HepG2 (cell line): ENCODE measurements at regions not wholly inside any gene's neighbourhood (a gene's known extent, or its start where the extent isn't known, plus 50 kb on each side); places are given as distances from the start of the nearest gene placed in this dataset.

ENCODE experiments used
- BRCA1 ChIP-seq: sonication (generic); formaldehyde crosslinking; IDR thresholded peaks from 2 replicates; pipeline ENCODE4 v1.4.0; 2020; ENCODE audit warnings: missing genetic modification reagents
- CREBL2 ChIP-seq: sonication (generic); formaldehyde crosslinking; IDR thresholded peaks from 2 replicates; pipeline ENCODE4 v1.8.1; 2023; ENCODE audit warnings: missing genetic modification reagents, mild to moderate bottlenecking, borderline replicate concordance
- DNMT3B ChIP-seq: conservative IDR thresholded peaks from 2 replicates; pipeline ENCODE4 v1.6.1; 2016; ENCODE audit warnings: missing biosample characterization, control low read depth
- ESRRA ChIP-seq: sonication (generic); formaldehyde crosslinking; IDR thresholded peaks from 2 replicates; pipeline ENCODE4 v1.5.1; 2020; ENCODE audit warnings: mild to moderate bottlenecking, low read depth, missing genetic modification reagents
- FOXA1 ChIP-seq, 2 experiments: fragments of 450-650 bp in 1 of 2; sonication (generic) in 1 of 2; formaldehyde crosslinking in 1 of 2; IDR thresholded peaks; 2 replicates each; pipeline versions ENCODE4 v1.4.0 to v1.6.1; 2016 to 2020; ENCODE audit warnings: missing genetic modification reagents in 1 of 2
- FOXC1 ChIP-seq: sonication (generic); formaldehyde crosslinking; IDR thresholded peaks from 2 replicates; pipeline ENCODE4 v1.8.0; 2022; ENCODE audit warnings: mild to moderate bottlenecking, missing genetic modification reagents, borderline replicate concordance
- KDM2A ChIP-seq: sonication (generic); formaldehyde crosslinking; IDR thresholded peaks from 2 replicates; pipeline ENCODE4 v1.4.0; 2020; ENCODE audit warnings: low read depth, missing genetic modification reagents, borderline replicate concordance
- MAFK ChIP-seq, 2 experiments: IDR thresholded peaks in 1 of 2; conservative IDR thresholded peaks in 1 of 2; 2 replicates each; pipeline ENCODE4 v1.6.1; 2011; ENCODE audit warnings: improper control_type of control experiment in 2 of 2, low read length in 2 of 2
- PAXIP1 ChIP-seq: sonication (generic); formaldehyde crosslinking; conservative IDR thresholded peaks from 2 replicates; pipeline ENCODE4 v1.4.0; 2020; ENCODE audit warnings: mild to moderate bottlenecking, missing genetic modification reagents, moderate library complexity
- PHF21A ChIP-seq: sonication (generic); formaldehyde crosslinking; IDR thresholded peaks from 2 replicates; pipeline ENCODE4 v1.5.0; 2020; ENCODE audit warnings: mild to moderate bottlenecking, missing genetic modification reagents
- SIN3B ChIP-seq: fragments of 150-350 bp; IDR thresholded peaks from 2 replicates; pipeline ENCODE4 v1.6.1; 2014; ENCODE audit warnings: low read length
- SMAD3 ChIP-seq: sonication (generic); formaldehyde crosslinking; IDR thresholded peaks from 2 replicates; pipeline ENCODE4 v1.4.0; 2020; ENCODE audit warnings: missing genetic modification reagents
- SP5 ChIP-seq: IDR thresholded peaks from 2 replicates; pipeline ENCODE4 v1.6.1; 2016; ENCODE audit warnings: low read depth, borderline replicate concordance
- ZBTB10 ChIP-seq: sonication (generic); formaldehyde crosslinking; IDR thresholded peaks from 2 replicates; pipeline ENCODE4 v1.4.0; 2020; ENCODE audit warnings: missing genetic modification reagents, borderline replicate concordance
- ZNF281 ChIP-seq: sonication (generic); formaldehyde crosslinking; IDR thresholded peaks from 2 replicates; pipeline ENCODE4 v1.4.0; 2020; ENCODE audit warnings: missing genetic modification reagents, borderline replicate concordance
- ZNF615 ChIP-seq: sonication (generic); formaldehyde crosslinking; IDR thresholded peaks from 2 replicates; pipeline ENCODE4 v1.5.0; 2020; ENCODE audit warnings: mild to moderate bottlenecking, missing genetic modification reagents, borderline replicate concordance
- ZNF710 ChIP-seq: sonication (generic); formaldehyde crosslinking; IDR thresholded peaks from 2 replicates; pipeline ENCODE4 v1.5.0; 2020; ENCODE audit warnings: mild to moderate bottlenecking, missing genetic modification reagents, borderline replicate concordance

- TF ChIP-seq CREBL2 (CRISPR knock-in tag) (no peak), MAFK (conservative IDR thresholded peaks at IDR 0.05 in 1 of 2, IDR thresholded peaks at IDR 0.05 in 1 of 2; ENCODE audit: low read length in 2 of 2) (peak; percentile 50 to 52; a peak in 3 of 4 replicates), PAXIP1 (CRISPR knock-in tag) (peak; percentile 77), FOXC1 (CRISPR knock-in tag) (no peak), SMAD3 (CRISPR knock-in tag) (0 out of 2 replicates have a peak, but pooled peaks have one; percentile 37), BRCA1 (CRISPR knock-in tag) (peak; percentile 77; the same call in 1 of the 2 replicates), ZBTB10 (CRISPR knock-in tag) (peak; percentile 32; the same call in 1 of the 2 replicates), FOXA1 (IDR thresholded peaks at IDR 0.05) (peak; percentile 73; the same call in 1 of the 2 replicates), FOXA1 (CRISPR knock-in tag; IDR thresholded peaks at IDR 0.05) (peak; percentile 96), ZNF281 (CRISPR knock-in tag) (peak; percentile 46; the same call in 1 of the 2 replicates), ESRRA (0 out of 2 replicates have a peak, but pooled peaks have one; percentile 51), DNMT3B (CRISPR knock-in tag) (0 out of 2 replicates have a peak, but pooled peaks have one; percentile 44), PHF21A (peak; percentile 98), ZNF710 (peak; percentile 78; the same call in 1 of the 2 replicates), SIN3B (no peak; the same call in 1 of the 2 replicates), SP5 (peak; percentile 64; the same call in 1 of the 2 replicates), ZNF615 (no peak), KDM2A (CRISPR knock-in tag) (peak; percentile 80; the same call in 1 of the 2 replicates)
These were observed 58.2 kb upstream of the THY1 start (continued) for GRCh38 chr11:119481021-119481666.
